ENCODE measurements at regions not wholly inside any gene's neighbourhood (a gene's known extent, or its start where the extent isn't known, plus 50 kb on each side); places are given as distances from the start of the nearest gene placed in this dataset.
"Not testable (repeated sequence)": the region's sequence is repeated elsewhere in the genome, so short reads cannot be mapped to it uniquely, and the experiment has no call there.

DNA sequence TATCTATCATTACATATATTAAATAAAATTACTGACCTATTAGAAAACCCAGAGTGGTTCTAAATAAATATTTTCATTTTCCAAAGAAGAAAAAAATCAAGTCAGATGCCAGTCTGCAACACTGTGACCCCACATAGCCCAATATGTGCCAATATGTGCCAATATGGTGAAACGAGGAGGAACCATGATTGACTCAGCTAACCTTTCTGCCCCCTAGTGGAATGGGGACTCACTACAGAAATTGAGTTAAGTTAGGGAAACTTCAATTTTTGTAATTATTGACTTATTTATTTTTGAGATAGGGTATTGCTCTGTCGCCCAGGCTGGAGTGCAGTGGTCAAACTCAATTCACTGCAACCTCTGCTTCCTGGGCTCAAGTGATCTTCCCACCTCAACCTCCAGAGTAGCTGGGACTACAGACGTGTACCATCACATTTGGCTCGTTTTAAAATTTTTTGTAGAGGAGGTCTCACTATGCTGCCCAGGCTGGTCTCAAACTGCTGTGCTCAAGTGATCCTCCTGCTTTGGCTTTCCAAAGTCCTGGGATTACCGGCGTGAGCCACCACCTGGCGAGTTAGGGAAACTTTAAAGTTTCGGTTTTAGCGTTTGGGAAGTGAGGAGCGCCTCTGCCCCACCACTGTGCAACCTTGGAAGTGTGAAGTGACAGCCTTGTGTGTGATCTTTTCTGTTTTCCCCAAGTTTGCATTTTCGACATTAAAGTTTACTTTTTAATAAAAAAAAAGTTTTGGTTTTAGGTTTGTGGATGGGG, 116.8 kb upstream of the SHISA3 start:
- peak; percentile 54 for DNase-seq (ENCODE audit: low read depth)
- H3K4me3 ChIP-seq (ENCODE audit: low read depth, low read length), result no peak overlapping the region
- no peak for TF ChIP-seq POLR2A (IDR thresholded peaks at IDR 0.05; ENCODE audit: extremely low read depth, insufficient read length)
- TF ChIP-seq, protein P1, sequence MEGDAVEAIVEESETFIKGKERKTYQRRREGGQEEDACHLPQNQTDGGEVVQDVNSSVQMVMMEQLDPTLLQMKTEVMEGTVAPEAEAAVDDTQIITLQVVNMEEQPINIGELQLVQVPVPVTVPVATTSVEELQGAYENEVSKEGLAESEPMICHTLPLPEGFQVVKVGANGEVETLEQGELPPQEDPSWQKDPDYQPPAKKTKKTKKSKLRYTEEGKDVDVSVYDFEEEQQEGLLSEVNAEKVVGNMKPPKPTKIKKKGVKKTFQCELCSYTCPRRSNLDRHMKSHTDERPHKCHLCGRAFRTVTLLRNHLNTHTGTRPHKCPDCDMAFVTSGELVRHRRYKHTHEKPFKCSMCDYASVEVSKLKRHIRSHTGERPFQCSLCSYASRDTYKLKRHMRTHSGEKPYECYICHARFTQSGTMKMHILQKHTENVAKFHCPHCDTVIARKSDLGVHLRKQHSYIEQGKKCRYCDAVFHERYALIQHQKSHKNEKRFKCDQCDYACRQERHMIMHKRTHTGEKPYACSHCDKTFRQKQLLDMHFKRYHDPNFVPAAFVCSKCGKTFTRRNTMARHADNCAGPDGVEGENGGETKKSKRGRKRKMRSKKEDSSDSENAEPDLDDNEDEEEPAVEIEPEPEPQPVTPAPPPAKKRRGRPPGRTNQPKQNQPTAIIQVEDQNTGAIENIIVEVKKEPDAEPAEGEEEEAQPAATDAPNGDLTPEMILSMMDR (IDR thresholded peaks at IDR 0.05; ENCODE audit: low read depth, low read length), result peak; percentile 70

DNA sequence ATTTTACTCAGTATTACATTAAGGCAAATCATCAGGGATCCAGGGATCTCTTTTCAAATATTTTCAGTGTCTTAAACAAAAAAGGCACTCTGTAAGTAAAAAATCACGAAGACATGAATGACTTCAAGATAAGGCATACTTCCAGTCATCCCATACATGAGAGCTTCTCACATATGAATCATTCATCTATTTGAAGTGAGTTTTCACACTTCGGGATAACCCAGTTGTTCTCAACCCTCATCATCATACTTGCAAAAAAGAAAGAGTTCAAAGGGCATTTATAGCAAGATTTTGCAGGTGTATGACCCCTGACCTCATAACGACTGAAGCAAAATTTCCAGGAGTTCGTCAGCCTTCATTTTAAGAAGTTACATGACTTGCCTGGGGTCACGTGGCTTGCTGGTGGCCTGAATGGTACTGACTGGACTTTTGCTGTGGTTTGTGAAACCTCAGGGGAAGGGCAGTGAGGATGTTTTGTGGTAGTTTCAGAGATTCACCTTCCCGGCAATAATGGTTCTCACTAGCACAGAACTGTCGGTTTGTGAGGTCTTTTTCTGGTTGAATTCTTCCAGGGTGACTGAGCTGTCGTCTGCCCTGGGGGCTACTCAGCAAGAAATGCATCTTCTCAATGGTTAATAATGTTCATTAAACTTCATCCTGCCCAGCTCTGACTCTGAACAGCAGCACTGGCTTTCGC, 115.8 kb upstream of the SHISA3 start:
- TF ChIP-seq, protein P2, sequence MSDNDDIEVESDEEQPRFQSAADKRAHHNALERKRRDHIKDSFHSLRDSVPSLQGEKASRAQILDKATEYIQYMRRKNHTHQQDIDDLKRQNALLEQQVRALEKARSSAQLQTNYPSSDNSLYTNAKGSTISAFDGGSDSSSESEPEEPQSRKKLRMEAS (IDR thresholded peaks at IDR 0.05; ENCODE audit: low read depth, low read length), result no peak
- DNase-seq (ENCODE audit: low read depth), result no peak
- H3K4me3 ChIP-seq (ENCODE audit: low read depth, low read length), result no peak overlapping the region

- TF ChIP-seq POLR2A (IDR thresholded peaks at IDR 0.05; ENCODE audit: extremely low read depth, insufficient read length) (no peak), MYC (IDR thresholded peaks at IDR 0.05; ENCODE audit: low read depth, low read length) (no peak)
- TF ChIP-seq, protein P2 (IDR thresholded peaks at IDR 0.05; ENCODE audit: low read depth, low read length), result no peak
- TF ChIP-seq, protein P1 (IDR thresholded peaks at IDR 0.05; ENCODE audit: low read depth, low read length), result peak; percentile 82
These were observed 115.0 kb upstream of the SHISA3 start for GRCh38 chr4:42282081-42282901.

DNA sequence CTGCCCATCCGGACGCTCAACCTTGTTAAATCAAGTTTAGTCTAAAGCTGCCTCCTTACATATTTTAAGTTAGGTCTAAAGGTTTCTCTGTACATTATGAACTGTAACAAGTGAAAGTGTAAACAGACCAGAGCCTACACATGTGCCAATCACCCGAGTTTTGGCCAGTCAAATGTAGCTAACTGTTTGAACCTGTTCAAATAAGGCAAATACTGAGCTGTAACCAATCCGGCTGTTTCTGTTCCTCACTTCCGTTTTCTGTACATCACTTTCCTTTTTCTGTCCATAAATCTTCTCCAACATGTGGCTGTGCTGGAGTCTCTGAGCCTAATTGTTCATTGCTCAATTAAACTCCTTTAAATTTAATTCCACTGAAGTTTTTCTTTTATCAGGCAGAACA, 113.3 kb upstream of the SHISA3 start:
- no peak overlapping the region for H3K4me3 ChIP-seq (ENCODE audit: low read depth, low read length)
- TF ChIP-seq MYC (IDR thresholded peaks at IDR 0.05; ENCODE audit: low read depth, low read length), result no peak
- TF ChIP-seq, protein P2 (IDR thresholded peaks at IDR 0.05; ENCODE audit: low read depth, low read length), result no peak
- TF ChIP-seq, protein P1 (IDR thresholded peaks at IDR 0.05; ENCODE audit: low read depth, low read length), result no peak
- TF ChIP-seq POLR2A (IDR thresholded peaks at IDR 0.05; ENCODE audit: extremely low read depth, insufficient read length), result no peak
- DNase-seq (ENCODE audit: low read depth), result no peak

More at GRCh38 chr4:42282081-42282901, 115.0 kb upstream of the SHISA3 start:
- H3K4me3 ChIP-seq (ENCODE audit: low read depth, low read length), result no peak overlapping the region
- DNase-seq (ENCODE audit: low read depth), result peak; percentile 80

GRCh38 chr4:42288876-42289275, 108.4 kb upstream of the SHISA3 start:
- DNase-seq (ENCODE audit: low read depth); H3K4me3 ChIP-seq (ENCODE audit: low read depth, low read length): not testable (repeated sequence)

DNA sequence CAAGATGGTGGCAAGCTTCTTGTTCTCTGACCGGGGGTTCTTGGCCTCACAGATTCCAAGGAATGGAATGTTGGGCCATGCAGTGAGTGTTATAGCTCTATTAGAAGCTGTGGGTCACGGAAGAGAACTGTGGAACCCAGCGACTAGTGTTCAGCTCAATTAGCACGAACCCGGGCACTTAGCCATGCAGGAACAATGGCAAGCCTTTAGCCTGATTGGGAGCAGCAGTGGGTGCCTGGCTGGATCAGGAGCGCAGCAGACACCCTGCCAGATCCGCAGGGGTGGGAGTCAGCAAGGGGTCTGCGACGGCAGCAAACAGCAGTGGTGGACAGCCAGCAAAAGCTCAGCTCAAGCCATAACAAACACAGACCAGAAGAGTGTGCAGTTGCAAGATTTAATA, 105.1 kb upstream of the SHISA3 start:
- DNase-seq (ENCODE audit: low read depth); H3K4me3 ChIP-seq (ENCODE audit: low read depth, low read length): not testable (repeated sequence)

DNA sequence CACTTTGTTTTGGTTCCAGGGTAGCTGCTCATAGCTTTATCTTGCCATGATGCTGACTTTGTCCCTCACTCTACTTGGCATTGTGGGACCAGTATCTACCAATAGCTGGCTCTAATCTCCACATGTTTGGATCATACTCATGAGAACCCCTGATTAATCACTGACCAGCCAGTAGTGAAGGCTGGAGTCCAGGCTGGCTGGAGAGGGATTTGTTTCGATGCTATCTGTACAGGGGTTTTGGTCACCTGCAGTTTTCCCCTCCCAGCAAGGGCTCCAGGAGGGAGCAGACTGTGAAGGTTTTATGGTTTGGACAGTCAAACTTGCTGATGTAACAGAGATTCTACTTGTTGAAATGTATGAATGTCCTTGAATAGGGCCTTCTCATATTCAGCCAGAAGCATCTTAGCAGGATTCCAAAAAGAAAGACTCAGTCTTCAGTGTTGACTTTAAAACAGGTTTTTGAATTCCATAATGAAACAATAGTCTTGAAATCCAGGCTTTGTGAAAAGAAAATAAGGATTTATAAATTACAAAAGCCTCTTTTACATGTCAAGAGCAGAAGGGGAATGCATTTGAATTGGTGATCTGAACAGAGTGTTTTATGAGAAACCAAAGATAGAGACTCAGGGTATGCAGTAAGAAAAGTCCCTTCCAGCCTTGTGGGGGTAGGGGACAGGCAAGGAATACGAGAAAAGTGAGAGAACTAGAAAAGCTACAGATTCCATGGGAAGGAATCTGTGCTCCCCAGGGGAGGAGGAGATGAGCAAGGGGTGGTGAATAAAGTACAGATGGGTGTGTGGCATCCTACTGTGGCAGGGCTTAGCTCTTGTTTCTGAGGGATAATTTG, 103.1 kb upstream of the SHISA3 start:
- DNase-seq (ENCODE audit: low read depth), result no peak
- no peak overlapping the region for H3K4me3 ChIP-seq (ENCODE audit: low read depth, low read length)
- TF ChIP-seq, protein P1 (IDR thresholded peaks at IDR 0.05; ENCODE audit: low read depth, low read length), result no peak
- no peak for TF ChIP-seq MYC (IDR thresholded peaks at IDR 0.05; ENCODE audit: low read depth, low read length)
- TF ChIP-seq POLR2A (IDR thresholded peaks at IDR 0.05; ENCODE audit: extremely low read depth, insufficient read length), result no peak
- TF ChIP-seq, protein P2 (IDR thresholded peaks at IDR 0.05; ENCODE audit: low read depth, low read length), result no peak
